HG03432 (cell line): ENCODE measurements at regions not wholly inside any gene's neighbourhood (a gene's known extent, or its start where the extent isn't known, plus 50 kb on each side); places are given as distances from the start of the nearest gene placed in this dataset.

Source experiments
- ATAC-seq: cut with Tn5 transposase; IDR thresholded peaks from one replicate; pipeline ENCODE4 v1.9.1; 2021; ENCODE audit warnings: mild to moderate bottlenecking, moderate library complexity; ENCODE audit not compliant: unreplicated experiment

GRCh38 chr14:97748616-97749015, 951.4 kb downstream of the VRK1 start:
- no peak for ATAC-seq

- no peak for ATAC-seq
Observed at GRCh38 chr14:97757491-97757890, 960.3 kb downstream of the VRK1 start.

DNA sequence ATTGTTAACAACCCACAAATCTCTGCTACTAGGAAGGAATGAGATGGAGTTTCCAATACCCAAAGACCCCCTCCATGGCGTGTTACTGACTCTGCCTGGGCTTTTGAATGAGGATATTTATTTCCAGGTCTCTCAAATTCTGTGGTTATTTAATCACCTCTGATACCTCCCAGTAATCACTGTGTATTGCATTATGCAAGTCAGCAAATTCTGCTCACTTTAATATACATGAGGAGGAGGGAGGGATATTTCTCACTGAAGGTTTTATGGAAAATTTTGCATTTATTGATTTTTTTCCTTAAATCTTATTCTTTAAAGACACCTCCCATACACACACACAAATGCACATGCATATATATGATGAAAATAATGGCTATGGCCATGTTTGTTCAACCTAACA, 962.9 kb downstream of the VRK1 start:
- no peak for ATAC-seq

DNA sequence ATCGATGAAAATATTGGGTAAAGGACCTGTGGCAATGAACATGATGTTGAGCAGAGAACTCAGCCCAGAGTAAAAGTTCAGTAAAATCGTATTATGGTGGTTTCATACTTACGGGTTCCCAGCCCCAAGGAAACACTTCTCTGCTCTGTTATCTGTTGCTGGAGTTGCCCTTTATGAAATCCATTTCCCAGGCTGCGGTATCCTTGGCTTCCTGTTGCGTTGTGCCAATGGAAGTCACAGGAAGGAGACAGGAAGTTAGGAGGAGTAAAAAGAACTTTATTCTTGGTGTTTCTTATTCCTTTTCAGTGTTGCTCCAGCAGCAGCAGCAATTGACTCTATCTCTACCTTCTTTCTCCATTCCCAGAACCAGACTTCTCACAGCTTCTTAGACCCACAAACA, 965.2 kb downstream of the VRK1 start:
- no peak for ATAC-seq

- no peak for ATAC-seq
Observed at GRCh38 chr14:97771340-97772045, 974.3 kb downstream of the VRK1 start.

DNA sequence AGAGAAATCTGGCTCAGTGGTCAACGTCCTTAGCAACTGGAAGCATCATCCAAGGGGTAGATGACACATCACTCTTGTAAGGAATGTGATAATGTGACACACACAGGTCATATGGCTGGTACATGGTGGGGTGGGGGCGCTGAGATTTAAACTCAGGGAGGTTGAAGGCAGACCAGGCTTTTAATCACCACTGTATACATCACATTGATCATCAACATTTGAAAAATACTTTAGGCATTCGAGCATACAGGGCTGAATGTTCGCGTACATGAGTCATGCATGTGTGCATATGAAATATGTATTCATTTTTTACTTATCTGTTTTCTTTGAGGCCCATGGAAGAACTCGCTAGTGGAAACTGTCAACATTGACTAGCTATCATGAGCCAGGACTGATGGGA, 976.4 kb downstream of the VRK1 start:
- ATAC-seq: no peak

DNA sequence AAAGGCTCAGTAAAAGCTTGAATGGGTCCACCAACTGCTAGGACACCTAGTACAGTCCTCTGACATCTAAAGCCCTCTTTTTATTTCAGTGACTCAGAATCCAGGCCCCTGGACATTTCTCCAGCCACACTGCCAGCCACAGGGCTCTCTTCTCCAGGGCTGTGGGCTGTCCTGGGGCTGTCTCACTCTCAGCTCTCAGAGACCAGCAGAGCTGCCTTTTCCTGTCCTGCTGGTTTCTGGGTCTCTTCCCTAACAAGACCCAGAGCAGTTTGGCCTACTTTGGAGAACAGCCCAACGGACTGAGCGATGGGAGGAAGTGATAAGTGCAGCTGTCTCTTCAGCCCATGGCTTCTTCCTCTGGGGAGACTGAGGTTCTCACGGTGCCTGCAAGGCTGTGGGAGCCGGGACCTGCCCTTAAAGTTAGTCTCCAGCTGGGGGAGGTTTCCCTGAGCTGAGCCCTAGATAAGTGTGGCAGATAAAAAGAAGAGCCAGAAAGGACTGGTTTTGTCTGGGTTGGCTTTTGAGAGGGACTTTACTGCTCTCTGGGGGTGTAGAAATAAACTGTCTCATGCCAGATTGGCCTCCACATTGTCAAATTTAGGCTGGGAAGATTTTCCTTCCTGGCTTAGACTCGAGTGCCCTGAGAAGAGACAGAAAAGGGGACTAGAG, 979.8 kb downstream of the VRK1 start:
- ATAC-seq: no peak

- ATAC-seq: no peak
Observed at GRCh38 chr14:97777622-97778355, 980.6 kb downstream of the VRK1 start.

DNA sequence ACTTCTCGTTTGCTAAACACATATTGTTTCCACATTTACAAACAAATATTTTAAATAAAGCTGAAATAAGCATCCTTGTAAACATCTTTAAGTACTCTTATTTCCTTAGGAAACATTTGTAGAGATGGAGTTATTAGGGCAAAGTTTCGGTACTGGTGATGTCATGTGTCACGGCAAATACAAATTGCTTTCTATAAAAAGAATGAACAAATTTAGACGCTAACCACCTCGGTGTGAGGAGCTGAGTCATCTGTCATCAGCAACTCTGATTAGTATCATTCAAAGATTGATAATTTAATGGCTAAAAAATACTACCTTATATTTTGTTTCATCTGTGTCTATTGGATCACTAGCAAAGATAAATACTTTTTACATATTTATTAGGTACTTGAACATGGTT, 982.0 kb downstream of the VRK1 start:
- ATAC-seq: no peak

DNA sequence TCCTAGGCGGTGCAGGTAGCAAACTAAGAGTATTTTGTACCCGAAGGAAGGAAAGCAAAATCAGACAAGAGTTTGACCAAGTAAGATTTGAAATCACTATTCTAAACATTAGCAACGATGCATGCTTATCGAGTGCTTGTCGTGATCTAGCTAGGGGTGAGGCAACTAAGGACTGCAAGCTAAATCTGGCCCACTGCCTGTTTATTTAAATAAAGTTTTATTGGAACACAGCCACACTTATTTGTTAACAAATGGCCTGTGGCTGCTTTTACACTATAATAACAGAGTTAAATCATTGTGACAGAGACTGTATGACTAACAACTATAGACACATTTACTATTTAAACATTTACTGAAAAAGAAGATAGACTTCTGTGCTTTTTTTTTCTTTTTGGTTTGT, 983.6 kb downstream of the VRK1 start:
- ATAC-seq: no peak

GRCh38 chr14:97781961-97782360, 984.8 kb downstream of the VRK1 start:
- no peak for ATAC-seq

- no peak for ATAC-seq
Observed at GRCh38 chr14:97782871-97783414, 985.8 kb downstream of the VRK1 start.

DNA sequence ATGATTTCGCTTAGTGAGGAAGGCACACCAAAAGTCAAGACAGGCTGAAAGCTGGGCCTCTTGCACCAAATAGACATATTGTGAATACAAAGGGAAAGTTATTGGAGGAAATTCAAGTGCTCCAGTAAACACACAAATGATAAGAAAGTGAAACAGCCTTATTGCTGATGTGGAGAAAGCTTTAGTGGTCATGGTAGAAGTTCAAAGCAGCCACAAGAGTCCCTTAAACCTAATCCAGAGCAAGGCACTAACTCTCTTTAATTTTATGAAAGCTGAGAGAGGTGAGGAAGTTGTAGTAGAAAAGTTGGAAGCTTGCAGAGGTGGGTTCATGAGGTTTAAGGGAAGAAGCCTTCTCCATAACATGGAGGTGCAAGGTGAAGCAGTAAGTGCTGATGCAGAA, 988.3 kb downstream of the VRK1 start:
- ATAC-seq: no peak

DNA sequence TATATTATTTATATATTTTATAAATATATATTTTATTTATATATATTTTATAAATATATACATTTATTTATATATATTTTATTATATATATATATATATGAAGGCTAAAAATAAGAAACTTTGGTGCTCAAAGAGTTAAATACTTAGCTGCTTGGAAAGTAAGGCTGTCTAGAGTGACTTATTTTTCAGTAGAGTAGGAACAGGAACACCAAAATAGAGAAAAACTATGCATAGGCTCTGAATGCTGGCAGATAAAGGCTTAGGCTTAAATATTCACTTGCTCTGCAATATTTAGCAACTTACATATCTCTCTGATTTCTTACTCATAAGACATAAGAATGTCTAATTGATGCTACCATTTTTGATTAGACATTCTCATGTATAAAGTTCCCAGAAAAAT, 991.2 kb downstream of the VRK1 start:
- ATAC-seq: no peak

DNA sequence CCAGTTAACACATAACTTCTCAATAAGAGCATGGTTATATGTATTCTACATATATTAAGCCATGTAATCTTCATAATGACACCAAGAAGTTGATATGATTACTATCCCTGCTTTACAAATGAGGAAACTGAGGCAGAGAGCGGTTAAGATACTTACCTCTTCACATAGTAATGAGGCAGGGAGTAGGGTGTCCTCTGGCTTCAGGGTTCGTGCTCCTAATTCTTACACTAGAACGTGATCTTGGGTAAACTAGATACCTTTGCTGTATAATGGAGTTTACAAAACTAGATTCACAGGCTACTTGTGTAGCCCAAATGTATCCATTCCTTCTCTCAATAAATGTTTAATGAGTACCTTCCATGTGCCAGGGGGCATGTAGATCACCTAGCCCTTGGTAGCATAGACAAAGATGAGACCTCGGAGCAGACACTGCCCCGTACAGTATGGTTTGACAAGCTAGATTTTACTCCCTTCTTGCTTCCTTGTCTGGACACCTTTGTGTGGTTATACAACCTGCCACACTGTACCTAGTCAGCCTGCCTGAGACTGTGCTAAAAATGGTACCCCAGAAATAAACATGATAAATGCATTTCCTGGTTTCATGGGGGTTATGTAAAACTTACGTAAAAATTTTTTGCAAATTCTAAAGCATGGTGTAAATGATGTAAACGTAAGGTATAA, 991.8 kb downstream of the VRK1 start:
- no peak for ATAC-seq

GRCh38 chr14:97791072-97791471, 993.9 kb downstream of the VRK1 start:
- ATAC-seq: no peak

DNA sequence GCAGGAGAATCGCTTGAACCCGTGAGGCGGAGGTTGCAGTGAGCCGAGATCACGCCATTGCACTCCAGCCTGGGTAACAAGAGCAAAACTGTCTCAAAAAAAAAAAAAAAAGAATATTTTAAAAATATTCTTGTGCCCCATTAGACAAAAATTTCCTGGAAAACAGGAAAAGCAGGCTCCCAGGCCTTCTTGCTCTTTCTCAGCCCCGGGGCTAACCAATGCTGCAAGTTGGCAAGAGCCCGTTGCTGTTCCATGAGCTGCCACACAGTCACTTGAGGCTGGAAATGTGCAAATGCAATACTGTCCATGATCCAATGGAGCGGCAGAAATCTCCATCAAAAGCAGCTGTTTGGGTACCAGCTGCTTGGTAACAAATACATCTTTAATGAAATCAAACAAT, 994.7 kb downstream of the VRK1 start:
- no peak for ATAC-seq

GRCh38 chr14:97796511-97796910, 999.3 kb downstream of the VRK1 start:
- ATAC-seq: no peak

GRCh38 chr14:97798176-97798575, 1001.0 kb downstream of the VRK1 start:
- ATAC-seq: no peak

DNA sequence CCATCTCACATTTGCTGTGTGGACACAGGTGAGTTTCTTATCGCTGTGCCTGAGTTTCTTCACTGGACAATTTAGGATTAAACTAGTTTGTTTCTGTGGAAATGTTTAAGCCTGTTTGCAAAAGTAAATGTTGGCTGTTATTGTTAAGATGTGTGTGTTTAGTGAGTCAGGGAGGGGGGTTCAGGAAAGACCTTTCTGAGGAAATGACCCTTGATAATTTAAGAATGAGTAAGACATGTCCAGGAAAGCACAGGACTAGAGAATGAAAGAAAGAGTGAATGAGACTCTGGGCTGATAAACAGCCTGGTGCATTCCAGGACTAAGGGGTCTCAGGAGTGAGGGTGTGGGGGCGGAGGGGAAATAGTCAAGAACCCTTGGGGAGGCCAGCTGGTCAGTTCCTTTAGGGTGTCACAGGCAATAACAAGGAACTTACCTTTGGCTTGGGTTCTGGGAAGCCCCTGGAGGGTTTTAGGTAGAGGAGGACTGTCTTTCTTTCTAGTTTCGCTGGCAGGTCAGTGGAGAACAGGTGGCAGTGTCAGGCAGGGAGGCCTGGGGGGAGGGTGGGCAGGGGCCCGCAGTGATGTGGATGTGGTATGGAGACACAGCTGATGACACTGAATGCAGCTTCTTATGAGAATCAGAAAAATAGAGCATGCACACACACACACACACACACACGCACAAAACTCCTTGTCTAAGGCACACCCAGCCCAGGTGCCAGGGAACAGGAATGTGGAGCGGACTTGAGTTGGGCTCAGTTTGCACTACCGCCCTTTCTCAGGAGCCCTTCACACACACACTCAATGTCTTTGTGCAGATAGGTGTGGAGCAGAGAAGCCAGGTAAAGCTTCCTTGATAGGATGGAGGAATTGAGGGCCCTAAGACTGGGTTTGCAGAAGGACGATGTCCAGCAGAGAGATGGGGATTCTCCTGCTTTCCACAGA, 1005.5 kb downstream of the VRK1 start:
- no peak for ATAC-seq
